ENCODE measurements at regions not wholly inside any gene's neighbourhood (a gene's known extent, or its start where the extent isn't known, plus 50 kb on each side); places are given as distances from the start of the nearest gene placed in this dataset.
"Not testable (repeated sequence)": the region's sequence is repeated elsewhere in the genome, so short reads cannot be mapped to it uniquely, and the experiment has no call there.

- H3K9me2 ChIP-seq (ENCODE audit: insufficient read depth), result no peaks in the 10 kb centered on the region
- DNase-seq, result no peak
- no peaks in the 10 kb centered on the region; the same call in 1 of the 2 replicates for H3K27me3 ChIP-seq (replicated peaks; ENCODE audit: insufficient read depth)
- H3K4me2 ChIP-seq (ENCODE audit: unreplicated experiment), result no peak overlapping the region
- H3F3A ChIP-seq (ENCODE audit: insufficient read depth), result no peaks in the 10 kb centered on the region
- no peaks in the 10 kb centered on the region for H3K9me3 ChIP-seq (ENCODE audit: low read depth)
- H3K9ac ChIP-seq, result no peak overlapping the region
- no peaks in the 10 kb centered on the region for H3K36me3 ChIP-seq (ENCODE audit: low read depth)
- no peak overlapping the region for H3K4me3 ChIP-seq
- TF ChIP-seq EZH2phosphoT487 (IDR thresholded peaks at IDR 0.05; ENCODE audit: insufficient read depth, low read depth) (no peak), EZH2 (IDR thresholded peaks at IDR 0.05; ENCODE audit: insufficient read depth, poor library complexity, severe bottlenecking) (no peak)
- no peak overlapping the region for H2AFZ ChIP-seq
- no peaks in the 10 kb centered on the region for H4K20me1 ChIP-seq (ENCODE audit: insufficient read depth)
- H3K79me2 ChIP-seq (ENCODE audit: insufficient read depth), result no peaks in the 10 kb centered on the region
- in situ Hi-C loops (cut with MboI), result no loop called here
- no peaks in the 10 kb centered on the region for H3K4me1 ChIP-seq (ENCODE audit: insufficient read depth)
- no peak overlapping the region for H3K27ac ChIP-seq
- 67 to 69% methylated on average over 4 of the region's 4 CpGs for WGBS, 2 experiments (ENCODE audit: low coverage in 1 of 2, low lambda C conversion rate in 2 of 2, missing lambda C conversion rate in 2 of 2)
These were observed 356.0 kb downstream of the BCL11B start for GRCh38 chr14:98916036-98916435.

DNA sequence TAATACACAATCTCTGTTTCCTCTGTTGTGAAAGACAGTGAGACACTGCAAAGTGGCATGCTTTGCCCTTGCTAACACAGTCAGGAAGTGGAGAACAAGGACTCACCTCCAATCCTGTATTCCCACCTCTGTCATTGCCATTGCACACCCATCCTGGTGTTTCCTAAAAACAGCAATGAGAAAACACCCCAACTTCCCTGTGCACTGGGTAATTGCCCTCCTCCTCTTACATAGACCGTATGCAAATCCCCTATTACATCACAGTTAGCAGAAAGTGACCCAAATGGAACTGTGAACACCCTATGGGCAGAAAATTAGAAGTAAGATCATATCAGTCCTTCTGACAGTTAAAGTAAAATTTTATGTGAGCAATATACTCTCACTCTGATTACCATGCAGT is 355.5 kb downstream of the BCL11B start:
- H3K4me3 ChIP-seq, result no peak overlapping the region
- H3K79me2 ChIP-seq (ENCODE audit: insufficient read depth), result no peaks in the 10 kb centered on the region
- 58 to 77% methylated on average over 1 of the region's 1 CpG for WGBS, 2 experiments (ENCODE audit: low coverage in 1 of 2, low lambda C conversion rate in 2 of 2, missing lambda C conversion rate in 2 of 2)

GRCh38 chr14:98919434-98919833 is 352.6 kb downstream of the BCL11B start:
- H3F3A ChIP-seq (ENCODE audit: insufficient read depth), result no peaks in the 10 kb centered on the region
- H4K20me1 ChIP-seq (ENCODE audit: insufficient read depth), result no peaks in the 10 kb centered on the region
- no peaks in the 10 kb centered on the region for H3K36me3 ChIP-seq (ENCODE audit: low read depth)
- H3K79me2 ChIP-seq (ENCODE audit: insufficient read depth), result no peaks in the 10 kb centered on the region
- 28 to 42% methylated on average over 2 of the region's 2 CpGs for WGBS, 2 experiments (ENCODE audit: low coverage in 1 of 2, low lambda C conversion rate in 2 of 2, missing lambda C conversion rate in 2 of 2)
- H3K4me1 ChIP-seq (ENCODE audit: insufficient read depth), result no peaks in the 10 kb centered on the region
- in situ Hi-C loops (cut with MboI), result no loop called here
- no peak overlapping the region for H3K9ac ChIP-seq
- TF ChIP-seq EZH2 (IDR thresholded peaks at IDR 0.05; ENCODE audit: insufficient read depth, poor library complexity, severe bottlenecking), result no peak
- TF ChIP-seq EZH2phosphoT487 (IDR thresholded peaks at IDR 0.05; ENCODE audit: insufficient read depth, low read depth), result no peak
- no peak overlapping the region for H3K4me2 ChIP-seq (ENCODE audit: unreplicated experiment)
- DNase-seq, result no peak
- H3K27me3 ChIP-seq (replicated peaks; ENCODE audit: insufficient read depth), result no peaks in the 10 kb centered on the region; the same call in 1 of the 2 replicates
- no peaks in the 10 kb centered on the region for H3K9me2 ChIP-seq (ENCODE audit: insufficient read depth)
- H3K27ac ChIP-seq, result no peak overlapping the region
- H2AFZ ChIP-seq, result no peak overlapping the region
- H3K4me3 ChIP-seq, result no peak overlapping the region
- H3K9me3 ChIP-seq (ENCODE audit: low read depth), result no peaks in the 10 kb centered on the region

More for the DNA sequence above, 355.5 kb downstream of the BCL11B start:
- in situ Hi-C loops (cut with MboI), result no loop called here
- Histone ChIP-seq H3K9me2 (ENCODE audit: insufficient read depth) (no peaks in the 10 kb centered on the region), H4K20me1 (ENCODE audit: insufficient read depth) (no peaks in the 10 kb centered on the region), H3K27me3 (replicated peaks; ENCODE audit: insufficient read depth) (no peaks in the 10 kb centered on the region; the same call in 1 of the 2 replicates), H3K27ac (no peak overlapping the region), H3K4me1 (ENCODE audit: insufficient read depth) (no peaks in the 10 kb centered on the region), H3K36me3 (ENCODE audit: low read depth) (no peaks in the 10 kb centered on the region), H2AFZ (no peak overlapping the region), H3K9ac (no peak overlapping the region), H3F3A (ENCODE audit: insufficient read depth) (no peaks in the 10 kb centered on the region), H3K4me2 (ENCODE audit: unreplicated experiment) (no peak overlapping the region), H3K9me3 (ENCODE audit: low read depth) (no peaks in the 10 kb centered on the region)
- no peak for DNase-seq
- no peak for TF ChIP-seq EZH2 (IDR thresholded peaks at IDR 0.05; ENCODE audit: insufficient read depth, poor library complexity, severe bottlenecking)
- no peak for TF ChIP-seq EZH2phosphoT487 (IDR thresholded peaks at IDR 0.05; ENCODE audit: insufficient read depth, low read depth)

- H3K9me3 ChIP-seq (ENCODE audit: low read depth); in situ Hi-C loops (cut with MboI); H3K9ac ChIP-seq; H3F3A ChIP-seq (ENCODE audit: insufficient read depth); H3K27ac ChIP-seq; H3K9me2 ChIP-seq (ENCODE audit: insufficient read depth); DNase-seq; H3K79me2 ChIP-seq (ENCODE audit: insufficient read depth); H3K27me3 ChIP-seq (replicated peaks; ENCODE audit: insufficient read depth); H3K4me2 ChIP-seq (ENCODE audit: unreplicated experiment); H3K4me3 ChIP-seq; H3K4me1 ChIP-seq (ENCODE audit: insufficient read depth); H2AFZ ChIP-seq; H3K36me3 ChIP-seq (ENCODE audit: low read depth); H4K20me1 ChIP-seq (ENCODE audit: insufficient read depth): not testable (repeated sequence)
- WGBS, 2 experiments (ENCODE audit: low coverage in 1 of 2, low lambda C conversion rate in 2 of 2, missing lambda C conversion rate in 2 of 2), result 50 to 67% methylated on average over 3 of the region's 3 CpGs
These were observed 350.7 kb downstream of the BCL11B start for GRCh38 chr14:98921306-98921705.

DNA sequence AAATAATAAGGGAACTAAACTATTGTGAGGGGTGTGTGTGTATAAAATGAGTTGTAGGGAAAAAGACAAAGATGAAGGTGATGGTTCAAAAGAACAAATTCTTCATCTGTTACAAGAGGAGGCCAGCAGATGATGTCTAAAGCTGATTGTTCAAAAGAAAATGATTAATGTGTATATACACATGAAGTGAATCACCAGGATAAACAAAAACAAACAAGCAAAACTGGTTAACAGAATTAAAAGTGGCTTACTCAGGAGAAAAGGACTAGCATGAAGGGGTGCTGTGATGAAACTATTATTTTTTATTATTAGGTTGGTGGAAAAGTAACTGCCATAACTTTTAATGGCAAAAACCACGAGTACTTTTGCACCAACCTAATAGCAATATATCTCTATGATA is 348.4 kb downstream of the BCL11B start:
- DNase-seq, result no peak
- Histone ChIP-seq H3K4me2 (ENCODE audit: unreplicated experiment) (no peak overlapping the region), H3K4me3 (no peak overlapping the region), H3K27ac (no peak overlapping the region), H3K9ac (no peak overlapping the region), H4K20me1 (ENCODE audit: insufficient read depth) (no peaks in the 10 kb centered on the region), H3K79me2 (ENCODE audit: insufficient read depth) (no peaks in the 10 kb centered on the region), H3K36me3 (ENCODE audit: low read depth) (no peaks in the 10 kb centered on the region), H3K27me3 (replicated peaks; ENCODE audit: insufficient read depth) (no peaks in the 10 kb centered on the region), H3K9me2 (ENCODE audit: insufficient read depth) (no peaks in the 10 kb centered on the region), H3K4me1 (ENCODE audit: insufficient read depth) (no peaks in the 10 kb centered on the region), H2AFZ (no peak overlapping the region), H3K9me3 (ENCODE audit: low read depth) (no peaks in the 10 kb centered on the region), H3F3A (ENCODE audit: insufficient read depth) (no peaks in the 10 kb centered on the region)
- 42 to 61% methylated on average over 1 of the region's 1 CpG for WGBS, 2 experiments (ENCODE audit: low coverage in 1 of 2, low lambda C conversion rate in 2 of 2, missing lambda C conversion rate in 2 of 2)
- TF ChIP-seq EZH2phosphoT487 (IDR thresholded peaks at IDR 0.05; ENCODE audit: insufficient read depth, low read depth) (no peak), EZH2 (IDR thresholded peaks at IDR 0.05; ENCODE audit: insufficient read depth, poor library complexity, severe bottlenecking) (no peak)
- in situ Hi-C loops (cut with MboI), result no loop called here

Data from GM23248 (cell line).